GM12878 (cell line): ENCODE measurements at regions not wholly inside any gene's neighbourhood (a gene's known extent, or its start where the extent isn't known, plus 50 kb on each side); places are given as distances from the start of the nearest gene placed in this dataset.
"Not testable (repeated sequence)": the region's sequence is repeated elsewhere in the genome, so short reads cannot be mapped to it uniquely, and the experiment has no call there.

ENCODE experiments used
- ATAC-seq: fragments of 200-7000 bp; cut with Tn5 transposase; 3 replicates; pipeline ENCODE4 v1.9.1; 2020; ENCODE audit warnings: mild to moderate bottlenecking, moderate library complexity
- BruUV-seq: library from RNA; stranded (reverse); fragments of 400-500 nt; replicated peaks from 2 replicates; lab custom pipeline; 2021; lab: Mats Ljungman, UMichigan
- CTCF ChIA-PET: fragments of 300-600 bp; sonication (Branson Sonifier 250); formaldehyde crosslinking; extraction: SDS; loops from one replicate; lab custom pipeline; 2021; ENCODE audit warnings: inconsistent platforms; lab: Yijun Ruan, JAX
- POLR2A ChIA-PET: fragments of 350-600 bp; formaldehyde crosslinking; extraction: SDS; loops from one replicate; lab custom pipeline; 2021; ENCODE audit warnings: inconsistent platforms; lab: Charles Lee
- RAD21 ChIA-PET: fragments of 300-600 bp; sonication (Branson Sonifier 250); formaldehyde crosslinking; loops from one replicate; lab custom pipeline; 2023; ENCODE audit warnings: antibody characterized with exemption; ENCODE audit not compliant: unreplicated experiment; lab: Charles Lee
- SMC1A ChIA-PET: fragments of 300-600 bp; sonication (Branson Sonifier 250); formaldehyde crosslinking; loops from one replicate; lab custom pipeline; 2023; ENCODE audit not compliant: unreplicated experiment, uncharacterized antibody; lab: Charles Lee
- DNase-seq: peaks from one replicate; pipeline ENCODE4 v3.0.0-alpha.2; 2011; ENCODE audit warnings: low read depth, low spot score
- FAIRE-seq: peaks from 3 replicates; lab custom pipeline; 2011; peaks lifted over from hg19 to GRCh38; lab: Jason Lieb, UNC
- H2AFZ ChIP-seq: 2 replicates; pipeline ENCODE4 v1.6.0; 2011; ENCODE audit warnings: low read depth, low read length, control low read depth; ENCODE audit not compliant: control insufficient read depth
- H3K27ac ChIP-seq: 2 replicates; pipeline ENCODE4 v1.5.1; 2011; ENCODE audit warnings: control low read depth; ENCODE audit not compliant: control insufficient read depth, insufficient read depth
- H3K27me3 ChIP-seq, 2 experiments: replicated peaks in 1 of 2; 2 replicates each; pipeline versions ENCODE4 v1.6.0 to v1.6.1; 2011; ENCODE audit warnings: low read length in 1 of 2; ENCODE audit not compliant: control insufficient read depth in 2 of 2, insufficient read depth in 2 of 2
- H3K36me3 ChIP-seq, 2 experiments: 2 replicates each; pipeline ENCODE4 v1.5.1; 2011; ENCODE audit warnings: low read length in 1 of 2; ENCODE audit not compliant: control insufficient read depth in 2 of 2, insufficient read depth in 2 of 2
- H3K4me1 ChIP-seq: 2 replicates; pipeline ENCODE4 v1.6.1; 2011; ENCODE audit warnings: mild to moderate bottlenecking, low read length, moderate library complexity, mixed read lengths; ENCODE audit not compliant: control insufficient read depth, insufficient read depth
- H3K4me2 ChIP-seq: 2 replicates; pipeline ENCODE4 v1.6.0; 2011; ENCODE audit warnings: control low read depth; ENCODE audit not compliant: control insufficient read depth, insufficient read depth
- H3K4me3 ChIP-seq: fragments of 200-600 bp; sonication (generic); 2 replicates; pipeline ENCODE4 v1.5.1; 2016
- H3K79me2 ChIP-seq: 2 replicates; pipeline ENCODE4 v1.6.0; 2011; ENCODE audit warnings: low read length; ENCODE audit not compliant: control insufficient read depth, insufficient read depth
- H3K9ac ChIP-seq: 2 replicates; pipeline ENCODE4 v1.8.0; 2011; ENCODE audit warnings: low read length, control low read depth, mixed read lengths; ENCODE audit not compliant: control insufficient read depth, insufficient read depth
- H3K9me3 ChIP-seq: replicated peaks from 3 replicates; pipeline ENCODE4 v1.5.1; 2011; ENCODE audit warnings: mild to moderate bottlenecking, low read length; ENCODE audit not compliant: control insufficient read depth, insufficient read depth
- H4K20me1 ChIP-seq: 2 replicates; pipeline ENCODE4 v1.6.0; 2011; ENCODE audit not compliant: control insufficient read depth, insufficient read depth
- WGBS: methylation state at CpG from one replicate; pipeline ENCODE4 v1.1.6; 2016; ENCODE audit warnings: low lambda C conversion rate; ENCODE audit not compliant: insufficient replicate concordance, insufficient coverage; ENCODE audit errors: missing lambda C conversion rate; 5-methylcytosine and 5-hydroxymethylcytosine counted together
- in situ Hi-C: fragments of 300-500 bp; cut with MboI; formaldehyde crosslinking; loops from 9 replicates; pipeline ENCODE4 v1.14.3; 2018; ENCODE audit warnings: mixed read lengths
- intact Hi-C: fragments of 100-400 bp; cut with micrococcal nuclease; formaldehyde crosslinking; loops from one replicate; pipeline ENCODE4 v1.14.2; 2022; ENCODE audit not compliant: unreplicated experiment

GRCh38 chr2:155880382-155880781 lies 452.1 kb downstream of the NR4A2 start:
- H3K4me1 ChIP-seq, in situ Hi-C loops, H3K4me2 ChIP-seq, intact Hi-C loops, ATAC-seq, H3K79me2 ChIP-seq, CTCF ChIA-PET, SMC1A ChIA-PET, H3K27me3 ChIP-seq, H3K4me3 ChIP-seq, RAD21 ChIA-PET, H3K9ac ChIP-seq, H3K27ac ChIP-seq, H4K20me1 ChIP-seq, DNase-seq, POLR2A ChIA-PET, FAIRE-seq, H2AFZ ChIP-seq, H3K36me3 ChIP-seq, BruUV-seq, H3K9me3 ChIP-seq: not testable (repeated sequence)
- WGBS: 30% methylated on average over 5 of the region's 5 CpGs

GRCh38 chr2:155879900-155880299 lies 452.6 kb downstream of the NR4A2 start:
- FAIRE-seq, ATAC-seq, H3K4me2 ChIP-seq, H3K36me3 ChIP-seq, H3K4me3 ChIP-seq, in situ Hi-C loops, H3K27me3 ChIP-seq, H2AFZ ChIP-seq, POLR2A ChIA-PET, intact Hi-C loops, H3K4me1 ChIP-seq, RAD21 ChIA-PET, H3K9ac ChIP-seq, H4K20me1 ChIP-seq, H3K79me2 ChIP-seq, CTCF ChIA-PET, DNase-seq, H3K9me3 ChIP-seq, BruUV-seq, H3K27ac ChIP-seq: not testable (repeated sequence)
- SMC1A ChIA-PET: interaction anchor here (1.2 kb wide), 1 partner anchor 63 kb away, joined by 3 read pairs; no protein-coding TSS in a partner anchor
- WGBS: 11% methylated on average over 5 of the region's 5 CpGs
